ENCODE measurements at regions not wholly inside any gene's neighbourhood (a gene's known extent, or its start where the extent isn't known, plus 50 kb on each side); places are given as distances from the start of the nearest gene placed in this dataset.

DNA sequence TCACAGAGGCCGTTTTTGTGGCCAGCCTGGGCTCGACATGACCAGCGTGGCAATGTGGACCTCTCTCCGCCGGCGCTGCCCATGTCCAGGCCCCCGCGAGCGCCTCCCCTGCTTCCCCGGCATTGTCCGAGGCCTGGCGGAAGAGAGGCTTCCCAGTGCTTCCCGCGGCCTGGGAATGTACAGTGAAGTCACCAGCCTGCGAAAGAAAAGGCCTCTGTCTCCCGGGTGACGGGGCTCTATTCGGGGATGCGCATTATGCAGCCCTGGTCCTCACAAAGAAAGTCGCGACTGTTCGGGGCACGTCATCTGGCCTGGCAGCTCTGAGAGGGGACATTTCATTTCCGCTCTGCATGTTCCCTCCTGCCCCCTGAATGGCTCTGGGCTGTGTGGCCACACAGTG, 109.2 kb upstream of the AGAP1 start:
- CTCF ChIA-PET, result no interaction called here
- H3K27ac Mint-ChIP-seq (ENCODE audit: unreplicated experiment), result no peak overlapping the region

DNA sequence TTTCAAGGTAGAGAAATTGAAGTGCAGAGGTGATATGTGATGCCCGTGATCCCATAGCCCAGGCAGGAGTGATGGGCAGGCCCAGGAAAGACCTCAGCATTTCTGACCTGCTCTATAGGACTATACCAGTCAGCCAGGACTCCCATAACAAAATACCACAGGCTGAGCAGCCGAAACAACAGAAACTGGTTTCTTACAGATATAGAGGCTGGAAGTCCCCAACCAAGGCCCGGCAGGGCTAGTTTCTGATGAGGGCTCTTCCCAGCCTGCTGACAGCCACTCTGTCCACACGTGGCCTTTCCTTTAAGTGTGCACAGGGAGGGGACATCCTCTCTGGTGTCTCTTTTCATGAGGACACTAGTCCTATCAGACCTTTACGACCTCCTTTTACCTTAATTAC, 104.2 kb upstream of the AGAP1 start:
- DNase-seq, result no peak
- Mint-ChIP-seq H3K4me3 (ENCODE audit: unreplicated experiment) (no peak overlapping the region), H3K9me3 (ENCODE audit: unreplicated experiment) (no peaks in the 10 kb centered on the region), H3K27me3 (ENCODE audit: insufficient read depth, unreplicated experiment) (no peaks in the 10 kb centered on the region), H3K27ac (ENCODE audit: unreplicated experiment) (no peak overlapping the region), H3K4me1 (ENCODE audit: low read depth, unreplicated experiment) (peaks cover 6% of the 10 kb centered on the region), H3K36me3 (ENCODE audit: insufficient read depth, unreplicated experiment) (no peaks in the 10 kb centered on the region)
- no peaks in the 10 kb centered on the region for H3K9me3 ChIP-seq
- H3K27me3 ChIP-seq (replicated peaks; ENCODE audit: control insufficient read depth, insufficient read depth, low read length), result no peaks in the 10 kb centered on the region
- ChIA-PET POLR2A (no interaction called here), CTCF (no interaction called here)
- no TSS peak for BruUV-seq (replicated peaks)
- intact Hi-C loops (cut with micrococcal nuclease; ENCODE audit: unreplicated experiment), result no loop called here
- no peak overlapping the region for H3K4me3 ChIP-seq (ENCODE audit: low read depth, low read length)
- TF ChIP-seq, protein P1, sequence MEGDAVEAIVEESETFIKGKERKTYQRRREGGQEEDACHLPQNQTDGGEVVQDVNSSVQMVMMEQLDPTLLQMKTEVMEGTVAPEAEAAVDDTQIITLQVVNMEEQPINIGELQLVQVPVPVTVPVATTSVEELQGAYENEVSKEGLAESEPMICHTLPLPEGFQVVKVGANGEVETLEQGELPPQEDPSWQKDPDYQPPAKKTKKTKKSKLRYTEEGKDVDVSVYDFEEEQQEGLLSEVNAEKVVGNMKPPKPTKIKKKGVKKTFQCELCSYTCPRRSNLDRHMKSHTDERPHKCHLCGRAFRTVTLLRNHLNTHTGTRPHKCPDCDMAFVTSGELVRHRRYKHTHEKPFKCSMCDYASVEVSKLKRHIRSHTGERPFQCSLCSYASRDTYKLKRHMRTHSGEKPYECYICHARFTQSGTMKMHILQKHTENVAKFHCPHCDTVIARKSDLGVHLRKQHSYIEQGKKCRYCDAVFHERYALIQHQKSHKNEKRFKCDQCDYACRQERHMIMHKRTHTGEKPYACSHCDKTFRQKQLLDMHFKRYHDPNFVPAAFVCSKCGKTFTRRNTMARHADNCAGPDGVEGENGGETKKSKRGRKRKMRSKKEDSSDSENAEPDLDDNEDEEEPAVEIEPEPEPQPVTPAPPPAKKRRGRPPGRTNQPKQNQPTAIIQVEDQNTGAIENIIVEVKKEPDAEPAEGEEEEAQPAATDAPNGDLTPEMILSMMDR (IDR thresholded peaks at IDR 0.05; ENCODE audit: insufficient read depth in 1 of 2, low read depth in 1 of 2, low read length in 1 of 2, severe bottlenecking in 1 of 2, unreplicated experiment in 1 of 2), result no peak
- H3K4me1 ChIP-seq, result no peaks in the 10 kb centered on the region
- no peaks in the 10 kb centered on the region for H3K36me3 ChIP-seq (ENCODE audit: control insufficient read depth, insufficient read depth, low read length)

More for the DNA sequence above, 109.2 kb upstream of the AGAP1 start:
- H3K36me3 Mint-ChIP-seq (ENCODE audit: insufficient read depth, unreplicated experiment), result no peaks in the 10 kb centered on the region
- Histone ChIP-seq H3K36me3 (ENCODE audit: control insufficient read depth, insufficient read depth, low read length) (no peaks in the 10 kb centered on the region), H3K4me3 (ENCODE audit: low read depth, low read length) (no peak overlapping the region), H3K4me1 (no peaks in the 10 kb centered on the region), H3K27me3 (replicated peaks; ENCODE audit: control insufficient read depth, insufficient read depth, low read length) (no peaks in the 10 kb centered on the region), H3K9me3 (no peaks in the 10 kb centered on the region)
- TF ChIP-seq, protein P1 (IDR thresholded peaks at IDR 0.05; ENCODE audit: insufficient read depth in 1 of 2, low read depth in 1 of 2, low read length in 1 of 2, severe bottlenecking in 1 of 2, unreplicated experiment in 1 of 2), result no peak
- no TSS peak for BruUV-seq (replicated peaks)
- H3K27me3 Mint-ChIP-seq (ENCODE audit: insufficient read depth, unreplicated experiment), result no peaks in the 10 kb centered on the region
- H3K4me3 Mint-ChIP-seq (ENCODE audit: unreplicated experiment), result no peak overlapping the region
- intact Hi-C loops (cut with micrococcal nuclease; ENCODE audit: unreplicated experiment), result no loop called here
- H3K4me1 Mint-ChIP-seq (ENCODE audit: low read depth, unreplicated experiment), result no peaks in the 10 kb centered on the region
- POLR2A ChIA-PET, result no interaction called here
- H3K9me3 Mint-ChIP-seq (ENCODE audit: unreplicated experiment), result no peaks in the 10 kb centered on the region
- DNase-seq, result no peak

DNA sequence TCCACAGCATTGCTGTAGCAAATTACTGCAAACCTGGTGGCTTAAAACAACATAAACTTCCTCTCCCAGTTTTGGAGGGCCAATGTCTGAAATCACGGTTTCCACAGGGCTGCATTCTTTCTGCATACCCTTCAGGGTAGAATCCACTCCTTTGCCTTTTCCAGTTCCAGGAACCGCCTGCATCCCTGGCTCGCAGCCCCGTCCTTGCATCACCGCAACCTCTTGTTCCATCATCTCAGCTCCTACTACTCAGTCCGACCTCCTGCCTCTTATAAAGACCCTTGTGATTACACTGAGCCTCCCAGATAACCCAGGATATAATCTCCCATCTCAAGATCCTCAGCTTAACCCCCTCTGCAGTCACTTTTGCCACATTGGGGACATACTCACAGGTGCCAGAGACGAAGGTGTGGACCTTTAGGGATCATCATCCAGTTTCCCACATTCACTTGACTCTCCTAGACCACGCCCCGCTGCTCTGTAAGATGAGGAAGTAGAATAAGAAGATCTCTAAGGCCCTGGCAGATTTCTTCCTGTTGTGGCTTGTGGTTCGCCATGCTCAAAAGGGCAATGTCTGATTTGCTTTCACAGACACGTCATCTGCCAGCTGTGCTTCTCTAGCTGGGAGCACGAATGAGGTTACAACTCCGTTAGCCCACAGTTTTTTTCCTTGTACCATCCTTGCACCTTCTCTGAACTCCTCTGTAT, 103.6 kb upstream of the AGAP1 start:
- no peak for DNase-seq
- Histone ChIP-seq H3K36me3 (ENCODE audit: control insufficient read depth, insufficient read depth, low read length) (no peaks in the 10 kb centered on the region), H3K4me1 (no peaks in the 10 kb centered on the region), H3K4me3 (ENCODE audit: low read depth, low read length) (no peak overlapping the region), H3K27me3 (replicated peaks; ENCODE audit: control insufficient read depth, insufficient read depth, low read length) (no peaks in the 10 kb centered on the region), H3K9me3 (no peaks in the 10 kb centered on the region)
- TF ChIP-seq, protein P1 (IDR thresholded peaks at IDR 0.05; ENCODE audit: insufficient read depth in 1 of 2, low read depth in 1 of 2, low read length in 1 of 2, severe bottlenecking in 1 of 2, unreplicated experiment in 1 of 2), result no peak
- intact Hi-C loops (cut with micrococcal nuclease; ENCODE audit: unreplicated experiment), result no loop called here
- no TSS peak for BruUV-seq (replicated peaks)
- H3K36me3 Mint-ChIP-seq (ENCODE audit: insufficient read depth, unreplicated experiment), result no peaks in the 10 kb centered on the region
- no peaks in the 10 kb centered on the region for H3K27me3 Mint-ChIP-seq (ENCODE audit: insufficient read depth, unreplicated experiment)
- no peak overlapping the region for H3K4me3 Mint-ChIP-seq (ENCODE audit: unreplicated experiment)
- no peak overlapping the region for H3K27ac Mint-ChIP-seq (ENCODE audit: unreplicated experiment)
- CTCF ChIA-PET, result no interaction called here
- peaks cover 6% of the 10 kb centered on the region for H3K4me1 Mint-ChIP-seq (ENCODE audit: low read depth, unreplicated experiment)
- H3K9me3 Mint-ChIP-seq (ENCODE audit: unreplicated experiment), result no peaks in the 10 kb centered on the region
- POLR2A ChIA-PET, result no interaction called here
